Progenitor cell of endocrine pancreas (in vitro differentiated cells): ENCODE measurements at regions not wholly inside any gene's neighbourhood (a gene's known extent, or its start where the extent isn't known, plus 50 kb on each side); places are given as distances from the start of the nearest gene placed in this dataset.

Source experiments
- DNase-seq: peaks from one replicate; pipeline ENCODE4 v3.0.0; 2021; ENCODE audit warnings: low spot score; ENCODE audit not compliant: unreplicated experiment
- H3K27ac Mint-ChIP-seq: 2 replicates; pipeline ENCODE4 v1.8.0; 2021; ENCODE audit warnings: mild to moderate bottlenecking, moderate library complexity, mixed read lengths
- H3K27me3 Mint-ChIP-seq: 2 replicates; pipeline ENCODE4 v1.8.0; 2021; ENCODE audit warnings: mixed read lengths
- H3K36me3 Mint-ChIP-seq: 2 replicates; pipeline ENCODE4 v1.8.0; 2022; ENCODE audit warnings: mixed read lengths; ENCODE audit not compliant: insufficient read depth
- H3K4me1 Mint-ChIP-seq: 2 replicates; pipeline ENCODE4 v1.8.0; 2021; ENCODE audit warnings: low read depth, mixed read lengths
- H3K4me3 Mint-ChIP-seq: 2 replicates; pipeline ENCODE4 v1.8.0; 2021; ENCODE audit warnings: low read depth, mild to moderate bottlenecking, moderate library complexity, mixed read lengths
- H3K9me3 Mint-ChIP-seq: 2 replicates; pipeline ENCODE4 v1.8.0; 2021; ENCODE audit warnings: low read depth, mixed read lengths
- TF ChIP-seq, protein P1 (sequence below): fragments of 200-600 bp; sonication (generic); IDR thresholded peaks from one replicate; pipeline ENCODE4 v1.5.0; 2021; ENCODE audit warnings: antibody characterized with exemption, mild to moderate bottlenecking; ENCODE audit not compliant: unreplicated experiment

DNA sequence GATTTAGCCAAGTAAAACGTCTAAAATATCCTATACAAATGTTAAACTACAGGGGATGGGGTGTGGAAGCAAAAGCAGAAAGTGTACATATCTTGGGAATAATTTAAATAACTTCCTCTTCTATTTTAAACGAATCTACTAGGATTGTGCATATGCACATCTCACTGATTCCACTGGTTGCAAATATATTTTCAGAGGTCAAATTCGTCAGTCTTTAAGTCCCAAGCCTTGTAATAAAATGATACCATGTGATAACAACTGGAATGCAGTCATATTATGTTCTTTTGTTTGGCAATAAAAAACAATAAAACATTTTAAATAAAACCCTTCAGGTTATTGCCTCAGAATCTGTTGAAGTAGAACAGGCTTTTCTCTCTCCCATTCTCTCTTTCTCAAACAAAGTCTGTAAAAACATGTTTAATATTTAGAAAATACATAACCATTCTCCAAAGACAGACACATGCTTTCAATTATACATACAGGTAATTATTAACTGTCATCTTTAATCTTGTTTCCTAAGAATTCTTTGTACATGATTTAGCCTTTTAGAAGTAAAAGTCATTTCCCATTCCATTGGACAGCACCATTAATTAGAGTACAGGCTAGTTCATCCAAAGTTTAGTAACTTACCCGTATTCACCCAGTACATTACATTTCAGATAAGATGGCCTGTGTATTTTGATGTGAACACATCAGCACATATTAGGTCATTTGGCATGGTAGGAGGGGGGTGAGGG lies 421.1 kb downstream of the PCDH7 start:
- H3K36me3 Mint-ChIP-seq = no peaks in the 10 kb centered on the region
- TF ChIP-seq, protein P1, sequence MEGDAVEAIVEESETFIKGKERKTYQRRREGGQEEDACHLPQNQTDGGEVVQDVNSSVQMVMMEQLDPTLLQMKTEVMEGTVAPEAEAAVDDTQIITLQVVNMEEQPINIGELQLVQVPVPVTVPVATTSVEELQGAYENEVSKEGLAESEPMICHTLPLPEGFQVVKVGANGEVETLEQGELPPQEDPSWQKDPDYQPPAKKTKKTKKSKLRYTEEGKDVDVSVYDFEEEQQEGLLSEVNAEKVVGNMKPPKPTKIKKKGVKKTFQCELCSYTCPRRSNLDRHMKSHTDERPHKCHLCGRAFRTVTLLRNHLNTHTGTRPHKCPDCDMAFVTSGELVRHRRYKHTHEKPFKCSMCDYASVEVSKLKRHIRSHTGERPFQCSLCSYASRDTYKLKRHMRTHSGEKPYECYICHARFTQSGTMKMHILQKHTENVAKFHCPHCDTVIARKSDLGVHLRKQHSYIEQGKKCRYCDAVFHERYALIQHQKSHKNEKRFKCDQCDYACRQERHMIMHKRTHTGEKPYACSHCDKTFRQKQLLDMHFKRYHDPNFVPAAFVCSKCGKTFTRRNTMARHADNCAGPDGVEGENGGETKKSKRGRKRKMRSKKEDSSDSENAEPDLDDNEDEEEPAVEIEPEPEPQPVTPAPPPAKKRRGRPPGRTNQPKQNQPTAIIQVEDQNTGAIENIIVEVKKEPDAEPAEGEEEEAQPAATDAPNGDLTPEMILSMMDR = no peak
- no peaks in the 10 kb centered on the region for H3K9me3 Mint-ChIP-seq
- H3K27me3 Mint-ChIP-seq = no peaks in the 10 kb centered on the region
- peaks cover 6% of the 10 kb centered on the region for H3K4me1 Mint-ChIP-seq
- H3K27ac Mint-ChIP-seq = no peak overlapping the region
- no peak for DNase-seq
- H3K4me3 Mint-ChIP-seq = no peak overlapping the region

DNA sequence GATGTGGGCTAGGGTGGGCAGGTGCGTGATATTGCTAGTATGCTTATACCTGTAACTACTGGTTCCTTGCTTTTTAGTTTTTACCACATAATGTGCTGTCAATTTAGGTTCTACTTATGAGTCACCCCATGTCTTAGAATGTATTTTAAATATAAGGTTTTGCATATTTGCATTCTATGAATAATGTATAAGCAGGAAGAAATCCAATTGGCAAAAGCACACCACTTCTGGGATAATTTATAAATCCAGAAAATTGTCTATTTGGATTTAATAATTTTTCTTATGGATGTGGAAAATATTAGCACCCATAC lies 421.6 kb downstream of the PCDH7 start:
- Mint-ChIP-seq H3K4me3 (no peak overlapping the region), H3K27ac (no peak overlapping the region), H3K4me1 (peaks cover 10% of the 10 kb centered on the region), H3K9me3 (no peaks in the 10 kb centered on the region), H3K36me3 (no peaks in the 10 kb centered on the region), H3K27me3 (no peaks in the 10 kb centered on the region)
- TF ChIP-seq, protein P1 = no peak
- no peak for DNase-seq

GRCh38 chr4:31146366-31146765 lies 426.2 kb downstream of the PCDH7 start:
- H3K36me3 Mint-ChIP-seq = no peaks in the 10 kb centered on the region
- no peaks in the 10 kb centered on the region for H3K27me3 Mint-ChIP-seq

GRCh38 chr4:31148990-31149389 lies 428.8 kb downstream of the PCDH7 start:
- Mint-ChIP-seq H3K4me3 (no peak overlapping the region), H3K36me3 (no peaks in the 10 kb centered on the region), H3K9me3 (no peaks in the 10 kb centered on the region), H3K27me3 (no peaks in the 10 kb centered on the region), H3K27ac (no peak overlapping the region), H3K4me1 (peaks cover 13% of the 10 kb centered on the region)
- DNase-seq = no peak
- TF ChIP-seq, protein P1 = no peak

More at GRCh38 chr4:31146366-31146765, 426.2 kb downstream of the PCDH7 start:
- no peak for DNase-seq
- Mint-ChIP-seq H3K27ac (no peak overlapping the region), H3K9me3 (no peaks in the 10 kb centered on the region), H3K4me3 (no peak overlapping the region), H3K4me1 (peaks cover 13% of the 10 kb centered on the region)
- TF ChIP-seq, protein P1 = no peak

DNA sequence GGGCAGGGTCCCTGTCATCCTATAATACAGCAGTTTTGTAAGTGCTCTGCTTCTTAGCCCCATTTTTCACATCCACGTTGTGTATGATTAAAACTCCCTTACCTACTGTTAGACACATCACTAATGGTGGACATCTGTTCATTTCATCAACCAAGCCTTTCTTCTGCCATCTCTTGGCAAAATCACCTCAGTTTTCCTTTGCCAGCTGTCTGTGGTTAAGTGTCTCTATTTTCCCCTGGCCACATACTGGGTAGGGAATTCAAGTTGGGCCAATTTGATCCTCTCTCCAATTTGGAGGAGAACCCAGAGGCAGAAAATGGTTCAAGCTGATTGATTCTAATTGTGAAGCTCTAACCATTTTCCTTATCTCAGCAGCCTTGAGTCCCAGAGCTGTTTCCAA lies 436.1 kb downstream of the PCDH7 start:
- Mint-ChIP-seq H3K9me3 (no peaks in the 10 kb centered on the region), H3K27ac (no peak overlapping the region), H3K4me3 (no peak overlapping the region), H3K27me3 (no peaks in the 10 kb centered on the region), H3K36me3 (no peaks in the 10 kb centered on the region), H3K4me1 (peaks cover 2% of the 10 kb centered on the region)
- no peak for DNase-seq
- TF ChIP-seq, protein P1 = no peak
